ENCODE measurements at regions not wholly inside any gene's neighbourhood (a gene's known extent, or its start where the extent isn't known, plus 50 kb on each side); places are given as distances from the start of the nearest gene placed in this dataset.
"Not testable (repeated sequence)": the region's sequence is repeated elsewhere in the genome, so short reads cannot be mapped to it uniquely, and the experiment has no call there.

DNA sequence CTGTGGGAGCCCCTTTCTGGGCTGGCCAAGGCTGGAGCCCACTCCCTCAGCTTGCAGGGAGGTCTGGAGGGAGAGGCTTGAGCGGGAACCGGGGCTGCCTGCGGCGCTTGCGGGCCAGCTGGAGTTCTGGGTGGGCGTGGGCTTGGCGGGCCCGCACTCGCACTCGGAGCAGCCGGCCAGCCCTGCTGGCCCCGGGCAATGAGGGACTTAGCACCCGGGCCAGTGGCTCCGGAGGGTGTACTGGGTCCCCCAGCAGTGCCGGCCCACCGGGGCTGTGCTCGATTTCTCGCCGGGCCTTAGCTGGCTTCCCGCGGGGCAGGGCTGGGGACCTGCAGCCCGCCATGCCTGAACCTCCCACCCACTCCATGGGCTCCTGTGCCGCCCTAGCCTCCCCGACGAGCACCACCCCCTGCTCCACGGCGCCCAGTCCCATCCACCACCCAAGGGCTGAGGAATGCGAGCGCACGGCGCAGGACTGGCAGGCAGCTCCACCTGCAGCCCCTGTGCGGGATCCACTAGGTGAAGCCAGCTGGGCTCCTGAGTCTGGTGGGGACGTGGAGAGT, 87.1 kb upstream of the TRHDE start:
- ATAC-seq; H3K36me3 Mint-ChIP-seq; H3K27me3 Mint-ChIP-seq; H3K27ac Mint-ChIP-seq; H3K4me3 Mint-ChIP-seq; DNase-seq (ENCODE audit: low spot score); H3K9me3 Mint-ChIP-seq; H3K4me1 Mint-ChIP-seq (ENCODE audit: low read depth in 2 of 2): not testable (repeated sequence)

DNA sequence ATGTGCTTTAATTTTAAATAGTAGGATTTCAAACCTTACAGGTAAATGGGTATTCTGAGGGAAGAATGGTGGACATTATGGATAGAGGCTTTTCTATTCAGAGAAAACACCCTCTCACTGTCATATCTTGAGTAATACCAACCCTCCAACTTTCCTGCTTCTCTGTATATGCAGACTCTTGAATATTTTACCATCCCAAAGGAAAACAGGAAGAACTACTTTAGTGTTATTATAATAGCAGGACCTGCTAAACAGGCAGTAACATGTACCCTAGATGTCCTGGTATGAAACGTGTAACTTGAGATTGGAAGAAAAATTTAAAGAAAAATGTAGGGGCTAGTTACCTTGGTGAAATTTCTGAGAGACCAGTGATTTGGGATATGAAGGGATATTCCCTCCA, 82.9 kb upstream of the TRHDE start:
- ATAC-seq (no peak), DNase-seq (ENCODE audit: low spot score) (no peak)
- H3K4me1 Mint-ChIP-seq (ENCODE audit: low read depth in 2 of 2) = no peaks in the 10 kb centered on the region
- H3K27ac Mint-ChIP-seq = no peak overlapping the region
- H3K4me3 Mint-ChIP-seq = no peak overlapping the region
- no peaks in the 10 kb centered on the region for H3K36me3 Mint-ChIP-seq
- no peaks in the 10 kb centered on the region for H3K27me3 Mint-ChIP-seq
- H3K9me3 Mint-ChIP-seq = no peaks in the 10 kb centered on the region

DNA sequence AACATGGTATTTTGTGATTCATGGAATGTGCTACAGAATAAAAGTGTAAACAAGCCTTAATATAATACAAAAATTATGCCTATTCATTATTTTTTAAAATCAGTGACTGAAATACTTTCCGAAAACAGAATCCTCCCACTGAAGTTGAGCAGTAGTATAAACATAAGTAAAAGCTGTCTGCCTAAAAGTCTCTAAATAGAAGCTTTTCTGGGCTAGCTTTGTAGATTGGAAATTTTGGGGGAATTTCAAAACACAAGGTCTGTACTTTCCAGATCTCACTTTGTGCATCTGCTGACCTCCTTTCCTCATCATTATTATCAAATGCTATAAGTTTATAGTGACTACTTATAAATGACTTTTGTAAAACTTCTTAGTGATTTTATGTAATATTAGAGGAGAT, 80.4 kb upstream of the TRHDE start:
- Mint-ChIP-seq H3K27me3 (no peaks in the 10 kb centered on the region), H3K4me3 (no peak overlapping the region), H3K4me1 (ENCODE audit: low read depth in 2 of 2) (no peaks in the 10 kb centered on the region), H3K36me3 (no peaks in the 10 kb centered on the region), H3K9me3 (peaks cover 3% of the 10 kb centered on the region), H3K27ac (no peak overlapping the region)
- ATAC-seq = no peak
- no peak for DNase-seq (ENCODE audit: low spot score)

DNA sequence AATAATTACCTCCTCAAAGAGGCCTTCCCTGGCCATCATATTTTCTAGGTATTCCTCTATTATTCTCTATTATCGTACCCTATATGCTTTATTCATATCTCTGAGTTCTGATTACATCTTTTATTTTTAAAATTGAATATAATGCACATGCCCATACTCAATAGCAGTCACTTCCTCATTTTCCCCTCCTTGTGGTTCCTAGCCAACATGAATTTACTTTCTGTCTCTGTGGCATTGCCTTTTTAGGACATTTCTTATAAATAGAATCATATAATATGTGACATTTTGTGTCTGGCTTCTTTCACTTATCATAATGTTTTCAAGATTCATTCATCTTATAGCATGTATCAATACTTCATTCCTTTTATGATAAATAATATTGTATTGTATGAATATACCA, 74.4 kb upstream of the TRHDE start:
- Mint-ChIP-seq H3K9me3 (peaks cover 18% of the 10 kb centered on the region), H3K4me1 (ENCODE audit: low read depth in 2 of 2) (no peaks in the 10 kb centered on the region), H3K27me3 (no peaks in the 10 kb centered on the region), H3K27ac (no peak overlapping the region), H3K36me3 (no peaks in the 10 kb centered on the region), H3K4me3 (no peak overlapping the region)
- no peak for DNase-seq (ENCODE audit: low spot score)
- no peak for ATAC-seq

DNA sequence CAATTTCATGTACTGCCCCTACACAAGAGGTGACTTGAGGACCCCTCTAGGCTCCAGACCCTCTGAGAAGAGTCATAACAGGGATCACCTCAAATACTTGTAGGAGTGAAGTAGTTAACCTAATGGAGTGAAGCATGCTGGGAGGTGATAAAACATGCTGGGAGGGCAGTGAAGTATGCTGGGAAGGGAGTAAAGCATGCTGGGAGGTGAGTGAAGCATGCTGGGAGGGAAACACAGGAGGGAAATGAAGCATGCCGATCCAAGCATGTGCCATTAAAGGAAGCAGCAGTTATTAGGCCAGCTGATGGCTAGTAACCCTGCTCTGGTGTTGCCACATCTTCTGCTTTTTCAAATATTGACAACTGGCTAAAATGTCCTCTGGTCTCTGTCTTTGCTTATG, 70.7 kb upstream of the TRHDE start:
- no peaks in the 10 kb centered on the region for H3K27me3 Mint-ChIP-seq
- no peak overlapping the region for H3K27ac Mint-ChIP-seq
- H3K9me3 Mint-ChIP-seq = peaks cover 24% of the 10 kb centered on the region
- no peak overlapping the region for H3K4me3 Mint-ChIP-seq
- ATAC-seq = no peak
- H3K36me3 Mint-ChIP-seq = no peaks in the 10 kb centered on the region
- H3K4me1 Mint-ChIP-seq (ENCODE audit: low read depth in 2 of 2) = no peaks in the 10 kb centered on the region
- DNase-seq (ENCODE audit: low spot score) = no peak

DNA sequence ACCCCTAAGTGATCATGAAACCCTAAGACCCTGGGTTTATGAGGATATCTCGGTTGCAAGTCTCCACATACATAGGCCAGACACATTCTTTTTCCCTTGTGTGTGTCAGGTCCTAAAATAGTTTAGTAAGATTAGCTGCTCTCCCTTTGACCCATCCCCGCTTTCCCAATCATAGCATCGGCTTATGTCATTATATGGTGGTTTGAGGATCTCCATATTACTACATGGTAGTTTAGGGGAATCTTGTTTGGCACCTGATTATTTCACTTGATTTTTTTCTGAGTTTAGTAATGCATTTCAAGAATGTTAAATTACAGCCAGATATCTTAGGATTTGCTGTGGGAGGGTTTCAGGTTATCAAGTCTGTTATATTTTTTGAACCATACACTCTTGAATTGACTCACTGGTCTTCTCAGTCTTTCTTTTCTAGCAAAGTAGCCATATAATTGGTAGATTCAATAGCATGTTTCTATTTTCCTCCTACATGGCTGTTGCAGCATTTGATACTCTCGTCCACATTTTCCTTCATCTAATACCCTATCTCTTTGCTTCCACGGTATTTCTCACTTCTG, 68.3 kb upstream of the TRHDE start:
- no peaks in the 10 kb centered on the region for H3K36me3 Mint-ChIP-seq
- ATAC-seq (no peak), DNase-seq (ENCODE audit: low spot score) (no peak)
- H3K27ac Mint-ChIP-seq = no peak overlapping the region
- H3K4me1 Mint-ChIP-seq (ENCODE audit: low read depth in 2 of 2) = no peaks in the 10 kb centered on the region
- no peak overlapping the region for H3K4me3 Mint-ChIP-seq
- peaks cover 17% of the 10 kb centered on the region for H3K9me3 Mint-ChIP-seq
- no peaks in the 10 kb centered on the region for H3K27me3 Mint-ChIP-seq

DNA sequence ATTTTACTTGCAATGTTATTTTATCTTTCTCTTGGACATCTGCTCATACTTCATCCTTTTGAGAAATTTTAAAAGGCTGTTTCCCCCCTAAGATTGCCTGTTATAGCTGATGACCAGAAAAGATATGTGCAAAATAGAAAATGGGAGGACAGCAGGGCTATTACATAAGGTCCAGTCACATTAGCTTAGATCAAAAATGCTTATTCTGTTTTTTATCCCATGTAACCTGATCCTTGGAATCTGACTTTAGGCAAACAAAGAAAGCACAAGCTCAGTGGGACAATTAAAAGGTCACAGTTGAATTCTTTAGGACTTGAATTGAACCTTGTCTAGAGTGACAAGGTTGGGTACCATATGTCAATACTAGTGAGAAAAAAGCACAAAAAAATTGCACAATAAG, 65.1 kb upstream of the TRHDE start:
- no peak for DNase-seq (ENCODE audit: low spot score)
- Mint-ChIP-seq H3K9me3 (peaks cover 15% of the 10 kb centered on the region), H3K4me1 (ENCODE audit: low read depth in 2 of 2) (no peaks in the 10 kb centered on the region), H3K4me3 (no peak overlapping the region), H3K36me3 (no peaks in the 10 kb centered on the region), H3K27ac (no peak overlapping the region), H3K27me3 (no peaks in the 10 kb centered on the region)
- no peak for ATAC-seq

DNA sequence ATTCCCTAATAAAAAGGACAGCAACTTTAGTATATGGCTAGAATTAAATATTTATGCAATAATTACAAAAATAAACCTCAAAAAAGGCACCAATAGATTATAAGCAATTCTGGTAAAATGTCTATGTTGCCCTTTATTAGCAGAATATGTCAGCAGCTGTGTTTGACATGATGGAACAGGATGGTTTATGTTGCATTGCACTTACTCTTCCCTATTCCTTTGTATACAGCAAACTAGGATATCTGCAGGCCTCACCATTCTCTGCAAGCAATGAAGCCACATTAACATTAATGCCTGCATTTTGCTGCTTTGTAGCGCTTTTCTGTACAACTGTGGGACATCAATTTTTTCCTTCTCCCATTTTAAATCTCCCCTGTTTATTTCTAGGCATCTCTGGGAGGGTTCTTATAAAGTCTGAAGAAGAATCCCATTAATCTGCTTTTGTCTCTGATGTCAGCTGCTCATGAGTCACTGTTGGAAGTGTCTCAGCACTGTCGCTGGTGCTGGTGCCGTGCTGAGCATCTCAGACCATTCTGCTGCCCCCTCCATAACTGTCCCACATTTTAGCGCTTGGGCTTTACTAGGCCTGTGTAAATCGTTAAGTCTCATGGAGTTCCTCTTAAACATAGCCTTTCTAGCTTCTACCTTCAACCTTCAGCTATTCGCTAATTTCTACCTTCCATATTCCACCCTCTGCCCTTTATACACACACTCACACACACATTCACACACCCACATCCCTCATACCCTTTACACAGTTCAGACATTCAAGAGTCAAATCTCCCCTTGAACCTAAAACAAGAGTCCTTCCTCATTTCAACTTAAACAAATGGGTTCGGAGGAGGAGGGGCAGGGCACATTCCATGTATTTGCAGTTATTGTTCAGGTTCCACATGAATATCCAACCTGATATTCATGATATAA, 64.4 kb upstream of the TRHDE start:
- Mint-ChIP-seq H3K4me3 (no peak overlapping the region), H3K36me3 (no peaks in the 10 kb centered on the region), H3K4me1 (ENCODE audit: low read depth in 2 of 2) (no peaks in the 10 kb centered on the region), H3K9me3 (peaks cover 15% of the 10 kb centered on the region), H3K27me3 (no peaks in the 10 kb centered on the region), H3K27ac (no peak overlapping the region)
- ATAC-seq = no peak
- no peak for DNase-seq (ENCODE audit: low spot score)

DNA sequence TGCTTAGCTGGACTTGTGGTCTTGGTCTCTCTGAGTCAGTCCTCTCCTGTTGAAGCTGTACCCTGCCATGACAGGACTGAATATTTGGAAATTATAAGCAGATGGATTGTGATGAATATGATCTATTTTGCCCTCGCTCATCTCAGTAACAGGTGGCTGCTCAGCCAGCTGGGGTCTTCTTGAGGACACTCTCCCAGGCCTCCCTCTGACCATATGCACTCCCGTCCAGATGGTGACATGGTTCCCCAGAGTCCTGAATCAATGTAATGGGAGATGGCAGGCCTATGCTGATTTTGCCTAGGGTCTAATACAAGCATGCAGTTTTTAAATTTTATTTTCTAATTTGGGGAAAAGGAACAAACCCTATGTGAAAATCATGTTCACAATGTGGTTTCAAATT, 63.1 kb upstream of the TRHDE start:
- no peak overlapping the region for H3K27ac Mint-ChIP-seq
- H3K27me3 Mint-ChIP-seq = no peaks in the 10 kb centered on the region
- no peaks in the 10 kb centered on the region for H3K36me3 Mint-ChIP-seq
- ATAC-seq = no peak
- no peak for DNase-seq (ENCODE audit: low spot score)
- H3K4me3 Mint-ChIP-seq = no peak overlapping the region
- H3K4me1 Mint-ChIP-seq (ENCODE audit: low read depth in 2 of 2) = no peaks in the 10 kb centered on the region
- peaks cover 11% of the 10 kb centered on the region for H3K9me3 Mint-ChIP-seq

DNA sequence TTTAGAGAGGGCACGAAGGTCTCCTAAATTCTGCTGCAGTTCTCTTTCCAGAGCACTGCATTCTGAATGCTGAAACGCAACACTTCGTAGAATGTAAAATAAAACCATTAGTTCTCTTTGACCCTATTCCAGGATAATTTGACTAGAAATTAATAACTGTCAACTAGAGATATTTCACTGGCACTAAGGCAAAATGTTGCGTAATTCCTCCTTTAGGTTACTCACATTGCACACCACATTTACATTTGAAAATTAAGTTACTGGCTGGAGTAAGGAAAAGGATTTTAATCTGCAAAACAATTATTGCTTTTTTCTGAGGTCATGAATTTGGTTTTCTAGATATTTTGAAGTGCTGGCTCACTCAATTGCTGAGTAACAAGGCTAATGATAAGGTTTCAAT, 58.0 kb upstream of the TRHDE start:
- no peaks in the 10 kb centered on the region for H3K4me1 Mint-ChIP-seq (ENCODE audit: low read depth in 2 of 2)

DNA sequence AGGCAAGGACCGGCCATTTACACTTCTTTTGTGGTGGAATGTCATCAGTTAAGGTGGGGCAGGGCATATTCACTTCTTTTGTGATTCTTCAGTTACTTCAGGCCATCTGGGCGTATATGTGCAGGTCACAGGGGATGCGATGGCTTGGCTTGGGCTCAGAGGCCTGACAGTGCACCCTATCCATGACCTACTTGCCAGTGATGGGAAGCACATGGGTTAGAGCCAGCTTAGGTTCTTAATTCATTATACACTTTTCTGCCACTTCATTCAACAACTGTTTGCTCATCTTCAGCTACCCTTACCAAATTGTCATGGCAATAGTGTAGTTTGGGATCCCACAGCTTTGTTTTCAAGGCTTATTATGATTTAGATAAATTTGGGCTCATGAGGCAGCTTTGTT, 56.9 kb upstream of the TRHDE start:
- H3K27ac Mint-ChIP-seq; H3K27me3 Mint-ChIP-seq; H3K4me1 Mint-ChIP-seq (ENCODE audit: low read depth in 2 of 2); H3K36me3 Mint-ChIP-seq; ATAC-seq; H3K4me3 Mint-ChIP-seq; H3K9me3 Mint-ChIP-seq; DNase-seq (ENCODE audit: low spot score): not testable (repeated sequence)

More for the DNA sequence above, 58.0 kb upstream of the TRHDE start:
- Mint-ChIP-seq H3K4me3 (no peak overlapping the region), H3K27ac (no peak overlapping the region), H3K27me3 (no peaks in the 10 kb centered on the region), H3K9me3 (peaks cover 3% of the 10 kb centered on the region), H3K36me3 (no peaks in the 10 kb centered on the region)
- no peak for ATAC-seq
- no peak for DNase-seq (ENCODE audit: low spot score)

DNA sequence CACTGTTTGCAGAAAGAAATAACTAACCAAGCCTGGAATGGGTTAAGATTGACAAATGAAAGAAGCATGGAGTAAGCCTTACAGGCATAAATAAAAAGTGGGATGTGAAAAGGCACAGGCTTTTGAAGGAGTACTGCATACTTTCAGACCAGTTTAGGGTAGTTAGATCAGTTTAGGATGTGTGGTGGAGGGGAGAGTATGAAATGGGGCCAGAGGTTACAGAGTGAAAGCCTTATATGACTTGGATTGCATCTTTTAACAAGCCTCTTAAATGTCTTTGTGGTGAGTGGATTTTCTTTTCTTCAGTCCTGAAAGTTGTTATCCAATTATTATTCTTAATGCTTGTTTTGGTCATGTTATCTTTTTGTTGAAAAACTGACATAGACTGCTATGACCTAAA, 52.2 kb upstream of the TRHDE start:
- no peaks in the 10 kb centered on the region for H3K27me3 Mint-ChIP-seq
- H3K4me3 Mint-ChIP-seq = no peak overlapping the region
- H3K36me3 Mint-ChIP-seq = no peaks in the 10 kb centered on the region
- ATAC-seq = no peak
- peaks cover 3% of the 10 kb centered on the region for H3K9me3 Mint-ChIP-seq
- no peak for DNase-seq (ENCODE audit: low spot score)
- no peaks in the 10 kb centered on the region for H3K4me1 Mint-ChIP-seq (ENCODE audit: low read depth in 2 of 2)
- no peak overlapping the region for H3K27ac Mint-ChIP-seq

Measured in natural killer cell treated with Interleukin-12 subunit alpha and Interleukin-12 subunit beta and Interleukin-15 and Interleukin-18, amount 100 ng/mL, for 72 hours (primary cell).